H9 (cell line): ENCODE measurements at regions not wholly inside any gene's neighbourhood (a gene's known extent, or its start where the extent isn't known, plus 50 kb on each side); places are given as distances from the start of the nearest gene placed in this dataset.

ENCODE experiments used
- DNase-seq: peaks from one replicate; pipeline ENCODE4 v3.0.0-alpha.2; 2017
- H2AFZ ChIP-seq: one replicate; pipeline ENCODE4 v1.6.1; 2013; ENCODE audit warnings: mild to moderate bottlenecking, low read length, control low read depth, moderate library complexity
- H2AK5ac ChIP-seq: 2 replicates; pipeline ENCODE4 v1.6.1; 2013; ENCODE audit warnings: low read length, control low read depth, mixed read lengths; ENCODE audit not compliant: insufficient read length
- H2BK120ac ChIP-seq: one replicate; pipeline ENCODE4 v1.6.1; 2013; ENCODE audit warnings: low read depth, mild to moderate bottlenecking, low read length, control low read depth, inconsistent platforms; ENCODE audit not compliant: poor library complexity, severe bottlenecking
- H2BK12ac ChIP-seq: 2 replicates; pipeline ENCODE4 v1.6.1; 2013; ENCODE audit warnings: low read length, control low read depth, mixed read lengths, low read depth; ENCODE audit not compliant: insufficient read length
- H2BK15ac ChIP-seq: 2 replicates; pipeline ENCODE4 v1.6.1; 2013; ENCODE audit warnings: low read depth, low read length, control low read depth
- H2BK20ac ChIP-seq: one replicate; pipeline ENCODE4 v1.6.1; 2013; ENCODE audit warnings: low read depth, mild to moderate bottlenecking, low read length, control low read depth, inconsistent platforms; ENCODE audit not compliant: poor library complexity, severe bottlenecking
- H2BK5ac ChIP-seq: 2 replicates; pipeline ENCODE4 v1.6.1; 2013; ENCODE audit warnings: low read length, control low read depth, mixed read lengths; ENCODE audit not compliant: insufficient read length
- H3K14ac ChIP-seq: 2 replicates; pipeline ENCODE4 v1.6.1; 2013; ENCODE audit warnings: low read length, control low read depth; ENCODE audit not compliant: insufficient read depth
- H3K18ac ChIP-seq: 2 replicates; pipeline ENCODE4 v1.6.1; 2013; ENCODE audit warnings: low read depth, mild to moderate bottlenecking, mixed read lengths, low read length, control low read depth; ENCODE audit not compliant: insufficient read length
- H3K23ac ChIP-seq: 2 replicates; pipeline ENCODE4 v1.6.1; 2013; ENCODE audit warnings: low read length, control low read depth, mixed read lengths, low read depth; ENCODE audit not compliant: insufficient read length
- H3K23me2 ChIP-seq: 2 replicates; pipeline ENCODE4 v1.6.1; 2013; ENCODE audit warnings: low read depth, mild to moderate bottlenecking, mixed read lengths, low read length, control low read depth; ENCODE audit not compliant: insufficient read length, poor library complexity, severe bottlenecking
- H3K27ac ChIP-seq: 2 replicates; pipeline ENCODE4 v1.5.1; 2013; ENCODE audit warnings: low read length, control low read depth, mixed read lengths, low read depth; ENCODE audit not compliant: insufficient read length
- H3K27me3 ChIP-seq: 2 replicates; pipeline ENCODE4 v1.6.1; 2013; ENCODE audit warnings: low read length, control low read depth, inconsistent platforms; ENCODE audit not compliant: insufficient read depth
- H3K4ac ChIP-seq: 2 replicates; pipeline ENCODE4 v1.6.1; 2013; ENCODE audit warnings: low read depth, mild to moderate bottlenecking, control low read depth, inconsistent platforms, low read length, moderate library complexity
- H3K4me1 ChIP-seq: 2 replicates; pipeline ENCODE4 v1.6.1; 2013; ENCODE audit warnings: low read length, control low read depth, inconsistent platforms; ENCODE audit not compliant: insufficient read depth
- H3K4me2 ChIP-seq: 2 replicates; pipeline ENCODE4 v1.6.1; 2013; ENCODE audit warnings: low read length, control low read depth, mixed read lengths; ENCODE audit not compliant: insufficient read length, insufficient read depth
- H3K56ac ChIP-seq: 2 replicates; pipeline ENCODE4 v1.6.1; 2013; ENCODE audit warnings: low read depth, mild to moderate bottlenecking, mixed read lengths, low read length, control low read depth; ENCODE audit not compliant: insufficient read length
- H3K79me1 ChIP-seq: 2 replicates; pipeline ENCODE4 v1.6.1; 2013; ENCODE audit warnings: low read depth, mild to moderate bottlenecking, moderate library complexity, low read length, control low read depth, inconsistent platforms; ENCODE audit not compliant: insufficient read depth, poor library complexity, severe bottlenecking
- H3K79me2 ChIP-seq: 2 replicates; pipeline ENCODE4 v1.6.1; 2013; ENCODE audit warnings: low read length, control low read depth, inconsistent platforms; ENCODE audit not compliant: insufficient read depth
- H3K9ac ChIP-seq: 2 replicates; pipeline ENCODE4 v1.6.1; 2013; ENCODE audit warnings: low read length, control low read depth, mixed read lengths; ENCODE audit not compliant: insufficient read length; ENCODE audit errors: extremely low read depth
- H3K9me3 ChIP-seq: one replicate; pipeline ENCODE4 v1.6.1; 2013; ENCODE audit warnings: low read depth, low read length, inconsistent platforms; ENCODE audit not compliant: control insufficient read depth
- H3T11ph ChIP-seq: one replicate; pipeline ENCODE4 v1.6.1; 2013; ENCODE audit warnings: mild to moderate bottlenecking, low read length, control low read depth, inconsistent platforms
- H4K20me1 ChIP-seq: one replicate; pipeline ENCODE4 v1.6.1; 2013; ENCODE audit not compliant: control insufficient read depth, insufficient read length, insufficient read depth
- H4K5ac ChIP-seq: 2 replicates; pipeline ENCODE4 v1.6.1; 2013; ENCODE audit warnings: low read depth, mild to moderate bottlenecking, mixed read lengths, low read length, control low read depth; ENCODE audit not compliant: insufficient read length
- H4K8ac ChIP-seq: replicated peaks from 2 replicates; pipeline ENCODE4 v1.6.1; 2013; ENCODE audit warnings: low read length, control low read depth, mixed read lengths, low read depth; ENCODE audit not compliant: insufficient read length
- H4K91ac ChIP-seq: 2 replicates; pipeline ENCODE4 v1.6.1; 2013; ENCODE audit warnings: low read depth, mild to moderate bottlenecking, moderate library complexity, mixed read lengths, low read length, control low read depth; ENCODE audit not compliant: insufficient read length
- H3K27ac Mint-ChIP-seq, 3 experiments: 2 replicates in 2 of 3; 3 replicates in 1 of 3; pipeline ENCODE4 v1.8.0; 2020 to 2021; ENCODE audit warnings: mixed read lengths in 3 of 3, mild to moderate bottlenecking in 1 of 3, moderate library complexity in 1 of 3
- H3K27me3 Mint-ChIP-seq: 2 replicates; pipeline ENCODE4 v1.8.0; 2021; ENCODE audit warnings: low read depth, mild to moderate bottlenecking, moderate library complexity, mixed read lengths
- H3K36me3 Mint-ChIP-seq, 3 experiments: 2 replicates in 2 of 3; 3 replicates in 1 of 3; pipeline ENCODE4 v1.8.0; 2020 to 2021; ENCODE audit warnings: low read depth in 3 of 3, mixed read lengths in 3 of 3; ENCODE audit not compliant: insufficient read depth in 1 of 3
- H3K4me1 Mint-ChIP-seq, 2 experiments: 2 replicates each; pipeline ENCODE4 v1.8.0; 2020; ENCODE audit warnings: mixed read lengths in 2 of 2
- H3K4me3 Mint-ChIP-seq, 2 experiments: 2 replicates in 1 of 2; 3 replicates in 1 of 2; pipeline ENCODE4 v1.8.0; 2020 to 2021; ENCODE audit warnings: mild to moderate bottlenecking in 2 of 2, mixed read lengths in 2 of 2, moderate library complexity in 1 of 2
- H3K9me3 Mint-ChIP-seq, 2 experiments: 2 replicates in 1 of 2; 3 replicates in 1 of 2; pipeline ENCODE4 v1.8.0; 2020; ENCODE audit warnings: mild to moderate bottlenecking in 2 of 2, mixed read lengths in 2 of 2, moderate library complexity in 1 of 2
- CTCF ChIP-seq: fragments of 200-600 bp; sonication (generic); conservative IDR thresholded peaks from 3 replicates; pipeline ENCODE4 v1.8.0; 2021; ENCODE audit warnings: antibody characterized with exemption, mild to moderate bottlenecking
- WGBS: extraction: QIAGEN DNeasy Blood & Tissue Kit; methylation state at CpG from one replicate; pipeline ENCODE4 v1.1.7; 2013; ENCODE audit warnings: missing lambda C conversion rate, low lambda C conversion rate, mixed read lengths; ENCODE audit not compliant: insufficient read length; ENCODE audit errors: extremely low coverage; 5-methylcytosine and 5-hydroxymethylcytosine counted together

DNA sequence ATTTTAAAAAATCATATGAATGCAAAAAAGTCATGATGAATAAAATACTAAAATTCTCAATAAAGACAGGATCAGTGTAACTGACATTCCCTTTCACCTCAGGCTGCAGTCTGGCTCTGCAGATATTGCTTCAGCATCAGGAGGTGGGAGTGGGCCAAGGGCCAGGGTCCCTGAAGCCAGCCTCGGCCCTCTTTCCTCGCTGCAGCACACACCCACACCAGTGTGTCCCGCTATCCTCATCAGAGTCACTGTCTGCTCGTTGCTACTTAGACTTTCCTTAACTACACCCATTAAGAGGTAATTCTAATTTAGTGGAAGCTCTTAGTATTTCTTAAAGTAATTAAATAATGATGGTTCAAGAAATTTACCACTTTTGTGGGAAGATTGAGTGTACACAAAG, 298.2 kb downstream of the UBE3D start:
- no peak overlapping the region for H3K23ac ChIP-seq
- Mint-ChIP-seq H3K4me1 (peaks cover 11 to 18% of the 10 kb centered on the region in 2 experiments), H3K36me3 (no peaks in the 10 kb centered on the region), H3K27ac (no peak overlapping the region), H3K27me3 (no peaks in the 10 kb centered on the region), H3K9me3 (no peaks in the 10 kb centered on the region; a peak in 1 of 5 replicates), H3K4me3 (no peak overlapping the region)
- H3K27me3 ChIP-seq: no peaks in the 10 kb centered on the region
- no peak overlapping the region for H2BK15ac ChIP-seq
- no peaks in the 10 kb centered on the region for H3K23me2 ChIP-seq
- H3K4ac ChIP-seq: no peak overlapping the region
- no peak overlapping the region for H3K18ac ChIP-seq
- no peak for DNase-seq
- TF ChIP-seq CTCF: no peak
- H2BK5ac ChIP-seq: no peak overlapping the region
- H3K79me1 ChIP-seq: no peaks in the 10 kb centered on the region
- no peak overlapping the region for H2BK12ac ChIP-seq
- no peak overlapping the region for H4K8ac ChIP-seq
- no peak overlapping the region for H2AK5ac ChIP-seq
- H4K5ac ChIP-seq: no peak overlapping the region
- no peak overlapping the region for H2BK20ac ChIP-seq
- no peak overlapping the region for H3K27ac ChIP-seq
- H3K56ac ChIP-seq: no peak overlapping the region
- H2BK120ac ChIP-seq: no peak overlapping the region
- WGBS: no CpG with 5 or more reads among the region's 4 CpGs
- H3K9me3 ChIP-seq: no peaks in the 10 kb centered on the region
- no peak overlapping the region for H4K91ac ChIP-seq
- peaks cover 5% of the 10 kb centered on the region; the same call in 1 of the 2 replicates for H3K4me1 ChIP-seq
- 0 out of 2 replicates have a peak, but pooled peaks cover 1% of the 10 kb centered on the region for H3K79me2 ChIP-seq
- no peak overlapping the region for H3K9ac ChIP-seq
- no peak overlapping the region for H3T11ph ChIP-seq
- no peak overlapping the region for H3K4me2 ChIP-seq
- no peak overlapping the region for H3K14ac ChIP-seq
- no peaks in the 10 kb centered on the region for H4K20me1 ChIP-seq
- H2AFZ ChIP-seq: no peak overlapping the region
